BJ (cell line): ENCODE measurements at regions not wholly inside any gene's neighbourhood (a gene's known extent, or its start where the extent isn't known, plus 50 kb on each side); places are given as distances from the start of the nearest gene placed in this dataset.
"Not testable (repeated sequence)": the region's sequence is repeated elsewhere in the genome, so short reads cannot be mapped to it uniquely, and the experiment has no call there.

Source experiments
- CTCF ChIA-PET: fragments of 350-600 bp; formaldehyde crosslinking; extraction: SDS; loops from one replicate; lab custom pipeline; 2021; ENCODE audit warnings: antibody characterized with exemption, inconsistent platforms; lab: Yijun Ruan, JAX
- POLR2A ChIA-PET: fragments of 300-600 bp; sonication (Branson Sonifier 250); formaldehyde crosslinking; extraction: SDS; loops from one replicate; lab custom pipeline; 2021; ENCODE audit warnings: antibody characterized with exemption; lab: Charles Lee
- DNase-seq: peaks from one replicate; pipeline ENCODE4 v3.0.0-alpha.2; 2011; ENCODE audit warnings: low read depth
- H3K27me3 ChIP-seq: 2 replicates; pipeline ENCODE4 v1.6.0; 2011; ENCODE audit warnings: low read length; ENCODE audit not compliant: control insufficient read depth, insufficient read depth
- H3K36me3 ChIP-seq: 2 replicates; pipeline ENCODE4 v1.5.1; 2011; ENCODE audit warnings: low read length; ENCODE audit not compliant: control insufficient read depth, insufficient read depth
- H3K4me3 ChIP-seq: 2 replicates; pipeline ENCODE4 v1.5.1; 2011; ENCODE audit warnings: low read depth, mild to moderate bottlenecking, control low read depth, low read length
- CTCF ChIP-seq: IDR thresholded peaks from 2 replicates; pipeline ENCODE4 v1.5.1; 2011; ENCODE audit warnings: low read depth, mild to moderate bottlenecking, control low read depth, inconsistent platforms, low read length, moderate library complexity; ENCODE audit not compliant: insufficient read depth

GRCh38 chr1:116195077-116195868, 84.1 kb downstream of the MAB21L3 start:
- Histone ChIP-seq H3K4me3 (no peak overlapping the region), H3K27me3 (no peaks in the 10 kb centered on the region), H3K36me3 (no peaks in the 10 kb centered on the region)
- CTCF ChIA-PET, result interaction anchor here (0.8 to 1.3 kb wide), 3 partner anchors 27 to 290 kb away, joined by 3 to 4 read pairs (median 3); no protein-coding TSS in a partner anchor
- TF ChIP-seq CTCF, result no peak
- no peak for DNase-seq
- POLR2A ChIA-PET, result no interaction called here

DNA sequence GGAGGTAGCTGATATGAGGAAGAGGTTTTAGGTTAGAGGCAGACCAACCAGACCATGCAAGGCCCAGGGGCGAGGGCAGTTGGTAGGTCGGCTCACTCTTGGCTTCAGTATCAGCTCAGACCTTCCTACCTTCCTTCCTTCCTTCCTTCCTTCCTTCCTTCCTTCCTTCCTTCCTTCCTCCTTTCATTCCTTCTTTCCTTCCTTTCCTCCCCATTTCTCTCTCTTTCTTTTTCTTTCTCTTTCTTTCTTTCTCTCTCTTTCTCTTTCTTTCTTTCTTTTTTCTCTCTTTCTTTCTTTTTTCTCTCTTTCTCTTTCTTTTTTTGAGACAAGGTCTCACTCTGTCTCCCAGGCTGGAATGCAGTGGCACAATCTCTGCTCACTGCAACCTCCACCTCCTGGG, 89.1 kb downstream of the MAB21L3 start:
- POLR2A ChIA-PET, H3K4me3 ChIP-seq, DNase-seq, H3K36me3 ChIP-seq, H3K27me3 ChIP-seq, CTCF ChIA-PET: not testable (repeated sequence)

DNA sequence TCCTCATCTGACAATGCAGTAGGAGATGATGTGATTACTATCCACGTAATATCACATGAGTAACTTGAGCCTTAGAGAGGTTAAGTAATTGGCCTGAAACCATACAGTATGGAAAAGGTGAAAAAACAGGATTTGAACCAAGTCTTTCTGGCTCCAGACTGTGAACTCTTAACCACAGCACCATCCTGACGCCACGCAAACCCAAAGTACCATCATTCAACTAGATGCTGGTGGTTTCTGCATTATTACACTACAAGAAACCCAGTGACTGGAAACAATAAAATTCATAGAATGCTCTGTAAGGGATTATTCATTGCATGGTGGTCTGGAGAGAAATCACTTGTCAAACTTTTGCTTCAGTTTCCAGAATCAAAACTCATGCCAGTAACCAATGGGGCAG, 90.7 kb downstream of the MAB21L3 start:
- H3K36me3 ChIP-seq, result no peaks in the 10 kb centered on the region
- DNase-seq, result no peak
- ChIA-PET CTCF (no interaction called here), POLR2A (no interaction called here)
- TF ChIP-seq CTCF, result no peak
- no peak overlapping the region for H3K4me3 ChIP-seq
- H3K27me3 ChIP-seq, result peaks cover 2% of the 10 kb centered on the region

- POLR2A ChIA-PET, result no interaction called here
- DNase-seq, result no peak
- no peaks in the 10 kb centered on the region for H3K36me3 ChIP-seq
- CTCF ChIA-PET, result no interaction called here
- H3K27me3 ChIP-seq, result peaks cover 2% of the 10 kb centered on the region
- TF ChIP-seq CTCF, result peak; percentile 25; the same call in 1 of the 2 replicates
- H3K4me3 ChIP-seq, result no peak overlapping the region
Observed at GRCh38 chr1:116203181-116203723, 92.1 kb downstream of the MAB21L3 start.

DNA sequence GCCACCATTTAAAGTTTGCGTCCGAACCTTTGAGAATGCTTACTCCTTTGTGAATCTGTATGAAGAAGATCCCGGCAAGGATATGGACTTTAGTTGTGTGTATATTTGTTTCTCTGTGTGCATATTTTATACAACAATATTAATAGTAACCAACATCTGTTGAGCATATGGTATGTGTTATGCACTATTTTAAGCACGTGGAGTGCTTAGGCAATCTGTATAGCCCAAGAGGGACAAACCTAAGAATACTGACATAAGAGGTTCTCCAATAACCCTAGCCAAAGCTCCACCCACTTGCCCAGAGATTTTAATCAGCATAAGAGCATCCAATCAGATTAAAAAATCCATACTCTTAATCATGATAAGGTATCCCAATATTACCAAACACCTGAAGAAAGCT, 92.7 kb downstream of the MAB21L3 start:
- POLR2A ChIA-PET, result no interaction called here
- Histone ChIP-seq H3K4me3 (no peak overlapping the region), H3K36me3 (no peaks in the 10 kb centered on the region), H3K27me3 (peaks cover 2% of the 10 kb centered on the region)
- no peak for DNase-seq
- TF ChIP-seq CTCF, result no peak
- CTCF ChIA-PET, result no interaction called here
